HG02885 (cell line): ENCODE measurements at regions not wholly inside any gene's neighbourhood (a gene's known extent, or its start where the extent isn't known, plus 50 kb on each side); places are given as distances from the start of the nearest gene placed in this dataset.

Experiments
- ATAC-seq: cut with Tn5 transposase; IDR thresholded peaks from one replicate; pipeline ENCODE4 v1.9.1; 2021; ENCODE audit warnings: mild to moderate bottlenecking; ENCODE audit not compliant: unreplicated experiment, poor library complexity

DNA sequence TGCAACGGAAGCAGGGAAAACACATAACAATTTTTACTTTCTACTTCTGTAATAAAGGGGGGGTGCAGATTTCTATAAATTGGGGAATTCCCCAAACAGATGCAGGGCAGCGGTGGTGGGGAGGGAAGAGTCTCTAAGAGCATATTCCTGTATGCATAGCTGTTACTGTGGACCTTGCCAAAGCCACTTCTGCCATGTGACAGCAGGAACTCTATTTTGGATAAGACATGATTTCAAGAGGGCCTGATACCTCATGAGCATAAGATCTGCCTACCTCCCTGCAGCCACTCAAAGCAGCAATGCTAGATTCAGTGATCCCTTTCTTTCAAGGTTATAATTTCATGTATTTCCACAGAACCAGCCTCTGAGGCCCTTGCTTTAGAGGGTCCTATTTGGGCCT is 86.2 kb upstream of the CNKSR3 start:
- no peak for ATAC-seq

DNA sequence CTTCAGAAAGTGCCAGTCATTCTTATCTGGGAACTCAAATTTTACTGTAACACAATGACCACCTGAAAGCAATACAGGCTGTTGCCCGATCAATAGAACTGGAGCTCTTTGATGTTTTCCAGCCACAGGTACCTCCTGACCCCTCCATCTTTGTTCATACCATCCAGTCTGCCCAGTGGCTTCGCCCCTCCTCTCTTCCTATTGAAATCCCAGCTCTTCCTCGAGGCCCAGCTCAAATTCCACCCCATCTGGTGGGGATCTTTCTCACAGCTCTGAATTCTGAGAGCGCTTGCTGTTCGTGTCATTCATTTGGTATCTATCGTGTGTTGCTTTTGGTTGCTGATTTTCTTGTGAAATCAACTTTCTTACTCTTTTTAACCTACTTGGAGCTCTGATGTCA is 87.9 kb upstream of the CNKSR3 start:
- ATAC-seq: no peak

DNA sequence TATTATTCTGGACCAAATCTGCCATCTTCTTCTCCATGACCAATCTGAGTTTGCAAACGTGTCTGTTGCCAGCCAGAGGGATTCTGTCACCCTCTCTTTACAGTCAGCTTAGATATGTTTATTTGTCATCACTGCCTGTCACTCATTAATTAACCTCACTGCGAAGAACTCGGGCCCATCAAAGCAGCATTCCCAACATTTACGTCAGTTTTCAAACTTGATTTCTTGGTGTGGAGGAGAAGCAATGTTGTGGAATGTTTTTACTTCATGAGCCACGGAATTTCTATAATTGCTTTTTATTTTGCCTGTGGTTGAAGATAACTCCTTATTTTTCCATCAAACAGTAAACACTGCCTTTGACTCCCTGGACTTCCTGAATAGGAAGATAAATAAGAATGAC is 91.8 kb upstream of the CNKSR3 start:
- no peak for ATAC-seq

DNA sequence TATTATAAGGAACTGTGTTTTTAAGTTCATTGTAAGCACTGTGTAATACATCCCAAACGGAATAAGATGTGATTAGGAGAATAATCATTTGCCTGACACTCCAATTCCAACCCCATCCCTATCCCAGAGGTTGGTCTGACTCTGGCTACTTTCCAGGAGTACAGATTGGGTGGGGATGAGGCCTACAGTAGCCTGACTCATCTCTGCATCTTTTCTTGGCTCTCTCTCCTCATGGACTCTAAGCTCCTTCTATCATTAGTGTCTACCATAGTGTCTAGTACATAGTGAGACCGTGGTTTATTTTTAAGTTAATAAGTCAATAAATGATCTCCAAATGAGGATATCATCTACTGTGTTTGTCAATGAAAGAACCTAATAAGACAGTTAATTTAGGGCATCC is 92.2 kb upstream of the CNKSR3 start:
- ATAC-seq: no peak

DNA sequence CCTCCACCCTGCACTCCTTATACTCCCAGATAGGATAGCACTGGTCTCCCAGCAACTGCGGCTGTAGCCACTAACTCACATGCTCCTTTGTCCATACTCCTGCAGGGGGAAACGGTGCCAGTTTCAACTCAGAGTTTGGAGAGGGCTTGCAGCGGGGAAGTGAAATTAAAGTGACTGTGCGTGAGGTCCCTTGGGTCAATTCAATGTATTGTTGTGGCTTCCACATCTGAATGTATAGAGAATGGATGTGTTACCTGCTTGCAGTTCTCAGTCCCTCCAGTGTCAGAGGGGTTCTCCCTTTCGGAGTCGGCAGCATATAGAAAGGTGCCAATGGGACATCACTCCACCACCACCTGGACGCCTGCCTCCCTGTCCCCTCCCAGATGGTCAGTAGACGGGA is 93.6 kb upstream of the CNKSR3 start:
- peak; percentile 27 for ATAC-seq

DNA sequence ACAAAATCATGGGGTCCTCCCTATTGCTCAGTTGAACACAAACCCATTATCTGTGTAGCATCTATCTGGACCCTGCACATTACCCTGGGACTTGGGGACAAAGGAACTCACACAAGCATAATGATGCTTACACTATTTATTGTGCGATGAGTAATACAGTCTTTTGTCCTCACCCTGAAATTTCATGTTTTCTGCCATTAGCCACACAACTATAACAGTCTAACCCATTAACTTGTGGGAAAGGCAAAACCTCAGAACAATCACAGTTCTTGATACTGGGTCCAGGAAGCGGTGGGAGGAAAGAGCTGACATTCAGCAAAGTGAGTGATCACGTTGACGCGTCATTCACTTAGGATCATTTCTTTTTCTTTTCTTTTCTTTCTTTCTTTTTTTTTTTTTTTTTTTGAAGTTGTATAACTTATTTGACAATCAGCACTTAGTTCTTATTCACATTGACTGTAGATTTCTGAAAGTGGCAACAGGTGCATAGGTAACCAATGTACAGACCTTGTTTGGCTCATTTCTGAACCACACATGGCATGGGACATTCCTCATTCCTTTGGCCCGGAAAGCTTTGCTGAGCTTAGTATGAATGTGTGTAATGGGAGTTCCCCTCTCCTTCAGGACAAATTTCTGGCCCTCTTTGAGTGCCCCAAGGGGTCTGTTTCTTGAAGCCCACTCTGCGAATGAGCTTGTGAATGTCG is 94.8 kb upstream of the CNKSR3 start:
- peak; percentile 59 for ATAC-seq

DNA sequence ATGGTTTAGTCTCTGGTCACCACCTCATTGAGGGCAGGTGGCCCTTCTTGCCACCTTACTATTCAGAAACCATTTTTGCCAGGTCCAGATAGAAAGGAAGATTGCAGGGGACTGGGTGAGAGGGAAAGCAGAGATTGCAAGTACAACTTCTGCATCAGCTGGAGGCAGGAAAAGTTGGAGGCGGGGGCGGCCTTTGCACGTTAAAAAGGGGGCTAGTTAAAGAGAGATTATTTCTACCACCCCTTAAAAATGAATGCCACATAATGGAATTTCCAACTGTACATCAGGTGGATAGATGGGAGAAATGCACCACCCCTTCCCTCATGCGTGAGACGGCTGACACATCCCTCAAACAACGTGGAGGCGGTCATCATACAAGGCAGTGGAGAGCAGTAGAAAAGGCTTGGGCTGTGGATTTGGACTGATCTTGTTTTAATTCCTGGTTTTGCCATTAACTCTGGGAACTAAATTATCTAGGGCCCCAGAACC is 95.4 kb upstream of the CNKSR3 start:
- no peak for ATAC-seq

DNA sequence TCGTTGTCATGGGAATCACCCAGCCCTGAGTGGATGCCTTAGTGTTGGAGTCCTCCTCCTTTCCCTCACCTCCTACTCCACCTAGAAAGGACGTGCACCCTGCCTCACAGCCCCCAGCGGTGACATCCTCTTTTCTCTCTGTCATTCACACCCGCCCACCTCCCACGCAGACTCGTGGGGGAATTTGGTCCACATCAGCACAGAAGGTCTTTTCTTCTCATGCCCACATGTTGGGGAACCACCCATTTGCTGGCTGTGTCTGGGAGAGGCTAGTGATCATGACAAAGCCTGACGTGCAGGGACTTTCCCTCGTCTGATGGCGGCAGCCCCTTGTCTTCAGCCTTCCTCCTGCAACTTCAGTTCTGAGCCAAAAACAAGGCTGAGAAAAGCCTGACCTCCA is 96.0 kb upstream of the CNKSR3 start:
- ATAC-seq: peak; percentile 81

DNA sequence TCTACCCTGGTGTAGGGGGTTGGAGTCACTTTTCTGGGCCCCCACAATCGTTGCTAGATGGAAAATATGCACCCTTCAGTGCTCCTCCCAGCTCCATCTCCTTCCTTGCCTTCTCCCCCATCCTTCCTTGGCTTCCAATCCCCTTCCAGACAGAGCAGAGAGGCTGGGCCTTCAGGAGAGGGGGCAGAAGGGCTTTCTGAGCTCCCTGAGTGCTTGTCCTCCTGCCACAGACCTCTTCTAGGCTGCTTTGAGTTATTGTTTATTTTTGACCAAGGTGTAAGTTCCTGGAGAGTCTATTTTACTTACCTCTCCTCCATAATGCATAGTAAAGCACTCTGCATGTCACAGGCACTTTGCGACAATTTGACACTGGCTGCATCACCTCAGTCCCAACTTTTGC is 96.4 kb upstream of the CNKSR3 start:
- ATAC-seq: no peak

DNA sequence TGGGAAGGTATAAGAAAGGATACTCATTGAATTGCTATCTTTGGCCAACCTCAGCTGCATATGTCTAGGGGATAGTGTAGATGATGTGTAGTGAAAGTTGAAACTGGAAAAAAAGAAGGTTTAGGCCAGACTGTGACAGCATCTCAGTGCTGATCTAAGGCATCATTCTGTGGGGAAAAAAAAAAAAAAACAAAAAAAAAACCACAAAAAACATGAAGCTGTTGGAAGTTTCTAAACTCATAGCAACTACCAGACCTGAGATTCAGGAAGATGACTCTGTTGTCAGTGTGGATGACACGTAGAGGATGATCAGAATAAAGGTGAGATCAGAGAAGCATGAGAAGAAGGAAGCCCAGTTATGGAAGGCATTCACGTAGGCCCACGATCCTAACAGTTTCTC is 100.8 kb upstream of the CNKSR3 start:
- ATAC-seq: peak; percentile 33

DNA sequence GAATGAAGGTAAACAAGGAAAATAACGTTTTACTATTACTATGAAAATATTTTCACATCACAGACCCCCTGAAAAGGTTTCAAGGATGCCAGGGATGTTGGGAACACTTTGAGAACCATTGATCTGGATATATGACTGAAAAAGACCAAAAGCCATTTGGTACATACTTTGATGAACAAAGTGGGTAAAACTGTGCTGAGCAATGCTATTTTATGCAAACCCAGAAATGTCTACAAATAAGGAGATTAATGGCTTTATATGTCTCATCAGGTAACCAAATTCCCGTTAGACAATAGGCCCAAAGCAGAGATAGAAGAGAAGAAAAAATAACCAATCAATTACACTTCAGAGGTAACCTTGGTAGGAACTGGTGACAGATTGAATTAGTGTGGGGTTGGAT is 101.4 kb upstream of the CNKSR3 start:
- ATAC-seq: no peak

DNA sequence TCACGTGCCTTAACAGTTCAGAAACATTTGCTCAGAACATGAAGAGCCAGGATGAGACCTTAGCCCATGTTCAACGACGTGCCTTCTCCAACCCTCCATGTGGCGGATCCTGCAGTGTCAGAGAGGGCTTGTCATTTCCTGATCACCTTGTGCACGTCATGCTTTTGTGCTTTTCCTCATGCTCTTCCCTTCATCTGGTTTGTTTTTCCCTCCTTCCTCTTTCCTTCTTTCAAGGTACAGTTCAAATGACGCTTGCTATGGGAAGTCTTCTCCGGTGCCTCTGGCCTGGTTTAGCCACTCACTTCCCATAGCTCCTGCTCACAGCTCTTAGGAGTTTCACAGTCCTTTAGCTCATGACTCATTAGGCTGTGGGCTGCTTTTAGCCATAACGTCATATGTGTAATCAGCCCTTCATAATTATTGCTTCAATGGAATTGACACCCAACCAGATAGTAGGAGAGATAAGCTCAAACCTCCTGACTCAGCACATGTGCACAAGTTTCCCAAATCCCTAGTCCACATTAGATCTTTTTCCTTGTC is 102.7 kb upstream of the CNKSR3 start:
- ATAC-seq: no peak

DNA sequence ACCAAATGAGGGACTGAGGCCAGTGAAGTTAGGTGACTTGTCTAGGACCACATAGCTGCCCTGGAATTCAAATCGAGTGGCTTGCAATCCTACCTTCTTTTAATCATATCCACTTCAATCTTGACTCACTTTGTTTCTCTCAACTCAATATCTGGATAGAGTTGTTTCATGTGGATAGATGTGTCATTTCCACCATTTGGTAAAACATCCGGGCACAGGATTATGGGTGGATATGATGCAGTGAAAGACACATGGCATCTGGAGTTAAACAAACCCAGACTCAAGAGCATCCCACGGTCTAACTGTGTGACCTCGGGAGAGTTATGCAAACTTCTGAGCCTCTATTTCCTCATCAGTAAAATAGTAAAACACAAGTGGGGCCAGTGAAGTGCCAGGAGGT is 103.6 kb upstream of the CNKSR3 start:
- ATAC-seq: no peak

DNA sequence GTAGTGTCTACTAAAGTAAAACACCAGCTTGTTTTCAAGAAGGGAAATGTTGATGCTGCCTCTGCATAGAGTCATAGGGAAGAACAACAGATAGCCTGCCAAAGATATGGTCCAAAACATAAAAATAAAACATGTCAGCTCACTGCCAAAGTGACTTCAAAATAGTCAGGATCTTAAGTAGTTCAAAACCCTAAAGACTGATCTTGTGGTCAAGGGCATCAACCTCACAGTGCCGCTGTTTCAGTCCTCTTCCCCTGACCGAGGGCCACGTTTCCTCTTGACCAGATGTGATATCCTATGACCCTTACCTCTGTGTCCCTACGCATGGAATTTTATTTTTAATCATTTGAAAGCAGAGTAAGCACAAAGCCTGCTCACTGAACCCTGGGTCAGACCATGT is 104.2 kb upstream of the CNKSR3 start:
- ATAC-seq: no peak

DNA sequence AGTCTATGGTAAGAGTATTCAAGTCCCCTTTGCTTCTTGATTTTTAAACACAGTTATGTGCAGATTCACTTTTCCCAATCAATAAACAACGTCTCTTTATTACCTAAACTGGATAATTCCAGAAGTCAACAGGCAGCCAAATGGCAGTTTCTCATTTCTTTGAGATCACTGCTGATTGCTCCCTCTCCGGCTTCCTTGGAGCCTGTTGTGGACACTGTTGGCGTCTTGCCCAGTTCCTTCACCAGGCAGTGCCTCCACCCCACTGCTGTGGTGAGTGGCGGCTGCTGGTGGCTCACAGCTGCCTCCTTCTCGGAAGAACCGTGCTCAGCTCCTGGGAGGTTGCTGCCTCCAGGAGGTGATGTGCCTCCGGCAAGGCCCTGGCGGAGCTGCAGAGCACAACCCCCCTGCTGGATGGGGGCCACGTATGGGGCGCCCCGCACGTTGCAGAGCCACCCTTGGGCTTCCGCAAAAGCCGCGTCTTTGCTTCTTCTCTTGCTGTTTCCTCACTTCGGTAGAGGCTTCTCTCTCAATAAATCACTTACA is 105.1 kb upstream of the CNKSR3 start:
- ATAC-seq: no peak

DNA sequence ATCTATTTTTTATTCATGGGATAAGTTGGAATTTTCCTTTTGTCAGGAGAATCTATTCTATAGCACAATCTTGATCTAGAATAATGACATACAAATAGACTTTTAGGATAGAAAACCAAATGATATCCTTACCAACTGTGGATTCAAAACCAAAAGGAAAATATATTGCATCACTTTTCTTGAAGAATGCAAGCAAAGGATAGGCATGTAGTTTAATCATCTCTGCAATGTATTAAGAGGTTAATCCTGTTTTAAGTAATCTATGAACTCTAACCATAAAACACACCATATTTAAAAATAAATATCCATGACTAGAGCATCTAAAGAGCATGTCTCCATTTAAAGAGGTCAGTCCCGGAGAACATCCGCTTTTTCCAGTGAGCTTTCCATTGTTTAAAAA is 106.7 kb upstream of the CNKSR3 start:
- no peak for ATAC-seq

DNA sequence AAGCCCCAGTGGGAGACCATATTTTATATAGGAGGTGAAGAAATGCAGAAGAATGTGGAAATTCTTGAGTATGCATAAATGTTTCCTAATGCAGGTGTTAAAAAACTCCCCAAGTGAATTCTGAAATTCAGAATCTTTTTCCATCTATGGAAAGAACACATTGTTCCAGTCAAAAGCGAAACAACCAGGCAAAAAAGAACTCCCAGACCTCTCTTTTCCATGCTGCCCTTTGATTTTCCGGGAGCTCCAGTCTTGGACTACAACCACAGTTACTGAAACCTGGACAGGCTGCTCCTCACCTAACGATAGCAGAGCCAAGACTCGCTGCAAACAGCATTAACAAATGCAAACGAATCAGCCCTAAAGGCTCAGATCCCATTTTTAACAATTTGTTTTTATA is 108.7 kb upstream of the CNKSR3 start:
- no peak for ATAC-seq

DNA sequence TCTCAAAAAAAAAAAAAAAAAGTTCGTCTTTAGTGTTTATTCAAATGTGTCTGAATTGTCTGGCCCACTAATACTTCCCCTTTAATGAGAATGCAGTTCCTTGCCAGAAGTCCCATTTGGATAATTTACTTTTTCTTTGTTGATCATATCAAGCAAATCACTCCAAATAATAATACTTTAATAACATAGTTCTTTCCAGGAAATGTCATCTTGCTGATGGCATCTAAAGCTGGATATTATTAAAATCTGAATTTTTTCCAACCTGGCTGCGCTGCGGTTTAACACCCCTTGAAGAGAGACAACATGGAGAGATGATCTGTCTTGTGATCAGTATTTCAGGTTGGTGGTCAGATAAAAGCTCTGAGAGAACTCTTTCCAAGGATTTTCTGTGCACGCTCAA is 111.2 kb upstream of the CNKSR3 start:
- no peak for ATAC-seq

DNA sequence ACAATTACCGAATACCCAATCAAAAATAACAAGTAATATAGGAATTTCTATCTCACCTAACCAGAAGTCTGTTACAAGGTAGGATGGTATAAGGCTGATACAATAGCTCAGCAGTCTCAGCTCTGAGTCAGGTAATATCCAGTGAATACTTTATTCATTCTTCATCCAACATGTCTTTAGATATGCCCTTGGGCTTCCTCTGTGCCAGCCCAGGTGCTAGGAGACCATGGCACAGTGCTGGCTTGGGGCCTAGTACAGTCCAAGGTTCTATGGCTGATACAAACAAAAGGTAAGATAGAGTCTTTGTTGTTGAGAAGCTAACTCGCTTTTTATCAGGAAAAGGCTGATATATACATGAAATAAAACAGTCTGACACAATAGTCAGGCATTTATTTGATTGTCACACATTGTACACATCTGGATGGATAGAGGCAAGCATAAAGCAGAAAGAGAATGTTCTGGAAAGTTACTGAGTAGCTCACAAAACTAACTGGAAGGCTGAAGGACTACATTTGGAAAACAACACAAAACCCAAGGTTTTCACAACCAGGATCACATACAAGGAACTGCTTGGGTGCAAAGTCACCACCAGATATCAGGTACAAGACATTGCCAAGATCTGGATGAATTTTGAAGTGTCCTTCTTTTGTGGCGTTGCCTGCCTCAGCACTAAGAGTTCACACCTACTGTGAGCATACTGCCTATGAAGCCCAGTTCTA is 110.4 kb upstream of the SCAF8 start:
- ATAC-seq: no peak

DNA sequence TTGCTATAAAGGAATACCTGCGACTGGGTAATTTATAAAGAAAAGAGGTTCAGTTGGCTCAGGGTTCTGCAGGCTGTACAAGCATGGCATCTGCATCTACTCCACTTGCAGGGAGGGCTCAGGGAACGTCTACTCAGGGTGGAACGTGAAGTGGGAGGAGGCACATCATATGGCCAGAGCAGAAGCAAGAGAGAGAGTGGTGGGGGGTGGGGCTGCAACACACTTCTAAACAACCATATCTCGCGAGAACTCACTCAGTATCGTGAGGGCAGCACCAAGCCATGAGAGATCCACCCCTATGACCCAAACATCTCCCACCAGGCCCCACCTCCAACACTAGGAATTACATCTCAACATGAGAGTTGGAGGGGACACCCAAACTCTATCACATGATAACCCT is 109.8 kb upstream of the SCAF8 start:
- no peak for ATAC-seq

DNA sequence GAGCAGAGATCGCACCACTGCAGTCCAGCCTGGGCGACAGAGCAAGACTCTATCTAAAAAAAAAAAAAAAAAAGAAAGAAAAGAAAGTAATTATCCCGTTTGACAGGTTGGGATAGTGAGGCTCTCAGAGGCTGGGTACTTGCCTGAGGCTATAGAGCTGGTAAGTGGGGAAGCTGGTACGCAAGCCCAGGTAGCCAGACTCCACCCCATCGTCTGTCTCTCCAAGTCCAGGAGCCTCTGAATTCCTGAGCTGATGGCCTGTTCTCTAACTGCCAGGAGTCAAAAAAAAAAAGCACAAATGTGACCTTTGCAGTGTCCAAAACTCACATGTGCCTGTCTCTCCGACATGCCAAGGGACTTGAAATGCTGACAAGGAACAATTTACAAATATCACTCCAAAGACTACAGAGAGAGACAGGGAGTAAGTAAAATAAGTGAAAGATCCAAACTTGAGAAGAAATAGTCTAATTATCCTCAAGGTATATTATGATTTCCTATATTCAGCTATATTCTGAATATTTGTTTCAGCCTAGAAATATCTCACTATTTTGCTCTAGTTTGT is 109.1 kb upstream of the SCAF8 start:
- ATAC-seq: no peak
